ENCODE measurements at regions not wholly inside any gene's neighbourhood (a gene's known extent, or its start where the extent isn't known, plus 50 kb on each side); places are given as distances from the start of the nearest gene placed in this dataset.

DNA sequence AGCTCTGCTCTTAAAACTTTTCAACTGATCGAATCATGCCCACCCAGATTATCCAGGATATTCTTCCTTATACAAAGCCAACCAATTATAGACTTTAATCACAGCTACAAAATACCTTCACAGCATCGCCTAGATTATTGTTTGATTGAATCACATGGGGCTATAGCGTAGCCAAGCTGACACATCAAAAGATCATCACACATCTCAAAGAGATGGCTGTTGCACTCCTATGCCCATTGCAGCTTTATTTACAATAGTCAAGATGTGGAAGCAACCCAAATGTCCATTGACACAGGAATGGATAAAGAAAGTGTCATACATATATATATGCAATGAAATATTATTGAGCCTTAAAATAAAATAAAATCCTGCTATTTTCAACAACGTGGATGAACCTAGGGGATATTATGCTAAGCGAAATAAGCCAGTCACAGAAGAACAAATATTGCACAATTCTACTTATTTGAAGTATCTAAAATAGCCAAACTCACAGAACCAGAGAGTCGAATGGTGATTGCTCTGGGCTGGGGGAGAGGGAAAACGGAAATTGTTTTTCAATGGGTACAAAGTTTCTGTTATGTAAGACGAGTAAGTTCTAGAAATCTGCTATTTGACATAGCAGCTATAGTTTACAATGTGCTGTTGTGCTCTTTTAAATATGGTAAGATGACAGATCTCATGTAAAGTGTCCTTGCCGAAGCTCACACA, 60.9 kb upstream of the ERCC4 start:
- TF ChIP-seq CTCF (IDR thresholded peaks at IDR 0.05; ENCODE audit: insufficient read depth, low read depth, low read length, missing control alignments) = no peak
- no peak for DNase-seq (ENCODE audit: low read depth)
- no peak overlapping the region for H3K4me3 ChIP-seq (ENCODE audit: low read length)

GRCh38 chr16:13863075-13863765, 56.7 kb upstream of the ERCC4 start:
- no peak for DNase-seq (ENCODE audit: low read depth)
- no peak for TF ChIP-seq CTCF (IDR thresholded peaks at IDR 0.05; ENCODE audit: insufficient read depth, low read depth, low read length, missing control alignments)
- no peak overlapping the region for H3K4me3 ChIP-seq (ENCODE audit: low read length)

DNA sequence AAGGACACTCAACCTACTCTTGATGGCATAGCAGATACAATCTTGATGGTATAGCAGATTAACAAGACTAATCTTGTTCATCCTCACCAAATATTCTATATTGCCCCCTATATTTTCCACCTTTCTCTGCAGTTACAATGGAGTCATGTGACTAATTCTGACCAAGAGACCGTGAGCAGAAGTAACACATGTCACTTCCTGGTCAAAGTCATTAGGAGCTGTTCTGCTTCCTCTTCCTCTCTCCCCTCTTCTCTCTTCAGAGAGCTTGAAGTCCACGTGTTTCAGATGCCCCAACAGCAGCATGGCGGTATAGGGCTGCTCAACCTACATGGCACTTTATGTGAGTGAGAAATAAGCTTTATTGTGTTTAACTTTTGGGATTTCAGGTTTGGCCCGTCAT, 55.3 kb upstream of the ERCC4 start:
- no peak overlapping the region for H3K4me3 ChIP-seq (ENCODE audit: low read length)
- no peak for DNase-seq (ENCODE audit: low read depth)
- TF ChIP-seq CTCF (IDR thresholded peaks at IDR 0.05; ENCODE audit: insufficient read depth, low read depth, low read length, missing control alignments) = no peak

GRCh38 chr16:13866073-13866472, 53.9 kb upstream of the ERCC4 start:
- H3K4me3 ChIP-seq (ENCODE audit: low read length) = no peak overlapping the region
- peak; percentile 72 for DNase-seq (ENCODE audit: low read depth)
- TF ChIP-seq CTCF (IDR thresholded peaks at IDR 0.05; ENCODE audit: insufficient read depth, low read depth, low read length, missing control alignments) = peak; percentile 72
